Activated CD8-positive, alpha-beta memory T cell treated with anti-CD3 and anti-CD28 coated beads for 36 hours (primary cell): ENCODE measurements at regions not wholly inside any gene's neighbourhood (a gene's known extent, or its start where the extent isn't known, plus 50 kb on each side); places are given as distances from the start of the nearest gene placed in this dataset.

Experiments used
- CTCF ChIA-PET: fragments of 350-600 bp; sonication (Branson Sonifier 250); formaldehyde crosslinking; loops from one replicate; lab custom pipeline; 2021; ENCODE audit warnings: antibody characterized with exemption; lab: Charles Lee
- POLR2A ChIA-PET: fragments of 350-600 bp; sonication (Branson Sonifier 250); formaldehyde crosslinking; loops from one replicate; lab custom pipeline; 2021; ENCODE audit warnings: antibody characterized with exemption; lab: Charles Lee

DNA sequence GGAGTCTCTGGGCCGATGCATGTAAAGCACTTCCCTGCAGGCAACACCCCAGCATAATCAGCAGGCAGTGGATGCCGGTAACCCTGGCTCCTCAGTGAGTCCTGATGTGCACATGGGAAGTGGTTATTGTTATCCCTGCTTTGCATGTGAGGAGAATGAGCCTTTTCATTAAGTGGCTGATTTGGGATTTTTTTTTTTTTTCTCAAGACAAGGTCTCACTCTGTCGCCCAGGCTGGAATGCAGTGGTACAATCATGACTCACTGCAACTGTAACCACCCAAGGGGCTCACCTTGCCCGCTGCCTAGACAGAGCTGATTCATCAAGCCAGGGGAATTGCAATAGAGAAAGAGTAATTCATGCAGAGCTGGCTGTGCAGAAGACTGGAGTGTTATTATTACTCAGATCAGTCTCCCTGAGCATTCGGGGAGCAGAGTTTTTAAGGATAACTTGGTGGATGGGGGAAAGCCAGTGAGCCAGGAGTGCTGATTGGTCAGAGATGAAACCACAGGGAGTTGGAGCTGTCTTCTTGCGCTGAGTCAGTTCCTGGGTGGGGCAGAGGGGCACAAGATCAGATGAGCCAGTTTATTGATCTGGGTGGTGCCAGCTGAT is 95.4 kb downstream of the SOCS6 start:
- POLR2A ChIA-PET, result no interaction called here
- CTCF ChIA-PET, result interaction anchor here (0.5 kb wide), 1 partner anchor 879 kb away, joined by 5 read pairs; no protein-coding TSS in a partner anchor

DNA sequence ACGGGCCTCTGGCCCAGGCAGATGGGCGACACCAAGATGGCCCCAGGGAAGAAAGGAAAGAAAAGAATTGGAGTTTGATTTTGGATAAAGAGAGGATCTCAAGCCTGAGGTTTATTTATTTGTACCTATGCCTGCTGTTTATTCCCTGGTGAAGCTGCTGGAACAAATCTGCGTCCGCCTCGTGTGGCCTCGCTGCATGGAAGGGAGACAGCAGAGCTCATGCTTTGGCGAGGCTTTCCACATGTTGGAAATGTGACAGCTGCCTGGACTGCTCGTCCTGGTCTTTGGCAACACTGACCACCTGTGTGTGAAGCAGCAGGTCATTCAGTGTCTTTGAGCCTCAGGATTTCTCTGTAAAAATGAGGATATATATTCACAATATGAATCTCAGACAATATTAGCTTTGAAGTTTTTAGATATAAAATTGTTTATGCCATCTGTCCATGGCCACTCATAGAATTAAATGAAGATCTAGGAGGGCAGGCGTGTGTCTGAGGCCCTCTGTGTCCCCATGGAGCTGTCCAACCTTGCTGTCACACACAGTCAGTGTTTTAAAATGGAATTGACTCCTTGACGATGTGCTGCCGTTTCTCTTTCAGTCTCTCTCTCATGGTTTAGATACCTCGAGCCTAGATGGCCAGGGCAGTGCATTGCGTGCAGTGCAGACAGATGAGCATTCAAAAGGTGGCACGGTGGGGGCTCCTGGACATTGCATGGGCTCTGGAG is 94.3 kb downstream of the SOCS6 start:
- POLR2A ChIA-PET, result no interaction called here
- CTCF ChIA-PET, result no interaction called here

DNA sequence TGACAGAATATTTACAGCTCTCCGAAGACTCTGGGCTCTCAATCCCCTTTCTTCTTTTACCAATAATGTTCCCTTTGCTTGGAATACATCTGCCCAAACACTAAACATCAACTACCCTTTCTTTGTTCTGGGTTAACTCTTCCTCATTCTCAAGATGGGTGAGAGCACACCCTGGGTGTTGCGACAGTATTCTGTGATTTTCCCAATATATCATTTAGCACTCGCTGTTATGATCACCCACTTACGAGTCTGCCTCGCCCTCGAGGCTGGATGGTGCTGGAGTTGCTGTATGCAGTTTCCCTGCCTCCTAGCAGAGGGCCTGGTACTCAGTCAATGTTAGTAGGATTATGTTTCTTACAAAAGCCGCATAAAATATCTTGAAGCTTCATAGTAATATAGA is 93.2 kb downstream of the SOCS6 start:
- ChIA-PET CTCF (no interaction called here), POLR2A (no interaction called here)

DNA sequence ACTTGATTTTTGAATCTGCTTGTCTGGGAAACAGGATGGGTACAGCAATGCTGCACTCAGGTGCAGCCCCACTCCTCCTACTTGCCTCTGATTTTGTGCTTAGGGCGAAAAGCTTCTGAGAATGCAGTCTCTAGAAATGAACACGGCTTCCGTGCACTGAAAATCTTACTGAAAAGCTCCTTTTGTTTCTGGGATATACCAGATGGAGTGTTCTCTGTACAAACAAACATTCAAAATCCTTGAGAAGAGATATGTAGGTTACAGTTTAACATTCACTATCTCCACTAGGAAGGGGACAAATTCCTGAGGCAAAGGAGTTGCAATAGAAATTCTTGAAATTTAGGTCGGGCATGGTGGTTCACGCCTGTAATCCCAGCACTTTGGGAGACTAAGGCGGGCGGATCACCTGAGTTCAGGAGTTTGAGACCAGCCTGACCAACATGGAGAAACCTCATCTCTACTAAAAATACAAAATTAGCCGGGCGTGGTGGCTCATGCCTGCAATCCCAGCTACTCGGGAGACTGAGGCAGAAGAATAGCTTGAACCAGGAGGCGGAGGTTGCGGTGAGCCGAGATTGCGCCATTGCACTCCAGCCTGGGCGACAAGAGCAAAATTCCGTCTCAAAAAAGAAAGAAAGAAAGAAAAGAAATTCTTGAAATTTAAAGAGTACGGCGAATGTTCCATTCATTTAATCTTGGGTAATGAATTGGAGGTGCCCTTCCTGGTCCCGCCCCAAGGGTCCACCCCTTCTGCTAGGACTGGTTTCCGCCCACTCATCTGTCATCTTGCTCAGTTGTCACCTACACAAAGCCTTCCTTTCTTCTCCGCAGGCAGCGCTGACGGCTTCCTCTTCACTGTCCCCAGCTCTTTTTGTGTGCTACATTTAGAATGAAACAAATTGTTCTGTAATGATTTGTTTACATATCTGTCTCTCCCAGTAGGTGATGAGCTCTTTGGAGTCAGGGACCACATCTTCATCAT is 92.4 kb downstream of the SOCS6 start:
- POLR2A ChIA-PET, result no interaction called here
- CTCF ChIA-PET, result no interaction called here
